ENCODE measurements at regions not wholly inside any gene's neighbourhood (a gene's known extent, or its start where the extent isn't known, plus 50 kb on each side); places are given as distances from the start of the nearest gene placed in this dataset.

DNA sequence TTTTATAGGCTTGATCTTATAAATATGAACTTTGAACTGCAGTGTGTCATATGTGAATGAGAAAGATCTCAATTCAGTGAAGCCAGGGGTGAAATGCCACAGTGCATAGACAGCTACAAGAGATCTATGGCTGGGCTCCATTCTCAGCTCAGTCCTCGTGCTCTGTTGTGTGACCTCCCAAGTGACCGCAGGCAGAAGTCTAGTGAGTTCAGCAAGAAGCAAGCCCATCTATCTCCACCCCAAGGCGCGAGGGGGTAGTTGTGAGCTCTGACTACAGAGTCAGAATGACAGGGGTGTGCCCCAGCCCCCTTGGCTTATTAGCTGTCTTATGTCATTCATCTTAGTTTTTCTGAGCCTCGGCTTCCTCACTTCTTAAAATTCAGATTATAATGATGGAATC is 378.3 kb downstream of the FBXW7 start:
- no peak for DNase-seq

DNA sequence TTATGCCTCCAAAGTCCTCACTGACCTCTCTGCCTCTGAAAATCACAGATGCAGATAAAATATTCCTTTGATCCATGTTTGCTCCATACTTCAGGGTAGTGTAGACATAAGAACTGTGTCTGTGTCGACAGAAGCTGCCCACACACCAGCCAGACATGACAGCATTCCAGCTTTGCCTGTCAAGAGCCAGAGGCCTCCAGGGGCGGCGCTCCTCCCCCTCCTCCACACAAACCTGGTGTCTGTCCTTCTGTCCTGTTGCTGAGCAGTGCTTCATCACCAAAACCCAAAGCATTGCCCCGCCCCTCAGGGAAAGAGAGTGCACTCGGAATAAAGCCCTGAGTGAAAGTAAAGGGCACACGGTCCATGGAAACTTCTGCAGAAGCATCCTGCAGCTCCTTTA is 379.4 kb downstream of the FBXW7 start:
- no peak for DNase-seq

DNA sequence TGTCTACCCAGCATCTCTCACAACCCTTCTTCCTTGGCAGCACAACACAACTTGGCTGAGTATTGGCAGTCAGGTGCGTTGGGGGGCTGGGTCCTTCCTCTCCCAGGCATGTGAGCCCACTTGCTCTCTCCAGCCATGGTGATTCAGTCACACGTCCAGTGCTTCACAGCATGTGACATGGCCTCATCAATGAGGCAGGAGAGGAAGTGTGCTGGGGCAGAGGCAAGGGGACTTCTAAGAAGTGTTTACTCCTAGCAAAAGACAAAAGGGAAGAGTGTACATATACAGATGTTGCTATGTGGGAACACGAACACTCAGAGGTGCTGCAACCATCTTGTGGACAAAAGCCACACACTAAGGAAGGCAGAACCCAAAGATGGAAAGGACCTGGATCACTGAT is 380.8 kb downstream of the FBXW7 start:
- DNase-seq = no peak

DNA sequence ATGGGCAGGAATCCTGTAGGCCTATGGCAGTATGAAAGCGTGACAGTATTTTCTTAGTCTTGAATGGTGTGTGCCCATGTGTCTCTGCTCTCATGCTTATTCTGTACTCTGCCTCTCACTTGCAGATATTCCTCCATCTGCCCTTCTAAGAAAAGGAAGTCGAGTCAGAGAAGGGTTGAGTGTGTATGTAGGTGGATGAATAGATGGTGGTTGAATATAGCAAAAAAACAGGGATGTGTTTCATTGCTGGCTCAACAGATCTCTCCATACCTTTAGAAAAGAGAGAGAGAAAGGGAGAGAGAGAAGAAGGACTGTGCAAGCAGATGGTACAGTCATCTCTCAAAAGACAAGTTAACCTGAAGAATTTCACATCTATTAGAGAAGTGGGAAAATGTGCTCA is 381.5 kb downstream of the FBXW7 start:
- no peak for DNase-seq

DNA sequence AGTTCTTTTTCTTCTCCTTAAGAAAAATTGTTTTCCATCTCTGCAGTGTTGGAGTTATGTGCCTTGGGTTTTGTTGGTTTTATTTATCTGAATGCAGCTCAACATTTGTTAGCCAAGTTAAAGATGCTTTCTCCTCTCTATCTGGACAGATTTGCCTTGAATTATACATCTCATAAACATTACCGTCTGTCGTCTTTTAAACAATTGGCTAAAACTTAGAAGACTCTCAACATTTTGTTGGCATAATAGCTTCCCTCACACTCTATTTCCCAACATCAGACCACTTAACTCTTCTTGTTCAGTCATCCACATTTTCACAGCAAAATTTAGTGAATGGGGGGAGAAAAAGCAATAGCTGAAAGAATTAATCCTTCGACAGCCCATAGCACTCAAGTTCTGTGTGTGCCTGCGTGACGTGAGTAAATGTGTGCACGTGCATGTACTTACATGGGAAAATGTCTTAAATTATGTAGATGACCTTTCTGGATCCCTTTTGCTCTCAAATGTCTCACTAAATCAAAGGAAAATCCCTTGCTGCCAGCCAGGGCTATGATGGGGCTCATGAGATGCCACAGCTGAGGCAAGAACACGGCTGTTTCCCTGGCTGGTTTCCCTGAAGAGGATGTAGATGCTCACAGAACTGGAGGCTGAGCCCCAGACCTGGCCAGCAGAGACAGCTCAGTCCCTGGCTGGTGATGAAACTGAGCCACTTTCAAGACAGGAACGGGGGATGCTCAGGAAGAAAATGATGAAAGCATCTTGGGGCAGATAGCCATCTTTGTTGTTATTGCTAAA is 382.2 kb downstream of the FBXW7 start:
- no peak for DNase-seq

DNA sequence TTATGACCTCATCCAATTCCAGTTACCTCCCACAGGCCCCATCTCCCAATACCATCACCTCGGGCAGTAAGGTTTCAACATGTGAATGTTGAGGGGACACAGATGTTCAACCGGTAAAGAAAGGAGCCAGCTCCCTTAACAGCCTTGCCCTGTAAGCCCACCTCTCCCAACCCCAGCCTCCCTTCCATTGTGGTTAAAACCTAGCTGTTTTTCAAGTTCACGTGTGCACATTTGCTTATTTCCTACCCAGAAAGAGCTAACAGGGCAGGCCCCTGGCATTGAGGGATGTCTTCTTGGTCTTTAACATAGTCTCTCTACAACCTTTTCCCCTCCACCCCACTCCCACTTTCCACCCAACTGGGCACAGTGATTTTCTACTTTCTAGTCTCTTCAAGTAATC is 385.7 kb downstream of the FBXW7 start:
- DNase-seq = no peak

DNA sequence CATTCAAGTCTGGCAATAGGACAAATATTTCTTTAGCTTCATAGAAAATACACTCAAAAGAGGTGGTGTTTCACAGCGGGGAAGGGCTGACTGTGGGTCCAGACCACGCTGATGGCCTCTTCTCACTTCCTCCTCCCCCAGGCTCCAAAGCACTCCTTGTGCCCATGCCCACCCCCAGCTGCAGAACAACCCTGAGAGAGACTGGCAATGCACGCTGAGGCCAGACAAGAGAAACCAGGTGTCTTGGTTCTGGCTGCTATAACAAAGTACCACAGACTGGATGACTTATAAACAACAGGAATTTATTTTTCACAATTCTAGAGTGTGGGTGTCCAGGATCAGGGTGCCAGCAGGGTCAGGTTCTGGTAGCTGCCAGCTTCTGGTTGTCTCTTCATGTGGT is 386.1 kb downstream of the FBXW7 start:
- no peak for DNase-seq

DNA sequence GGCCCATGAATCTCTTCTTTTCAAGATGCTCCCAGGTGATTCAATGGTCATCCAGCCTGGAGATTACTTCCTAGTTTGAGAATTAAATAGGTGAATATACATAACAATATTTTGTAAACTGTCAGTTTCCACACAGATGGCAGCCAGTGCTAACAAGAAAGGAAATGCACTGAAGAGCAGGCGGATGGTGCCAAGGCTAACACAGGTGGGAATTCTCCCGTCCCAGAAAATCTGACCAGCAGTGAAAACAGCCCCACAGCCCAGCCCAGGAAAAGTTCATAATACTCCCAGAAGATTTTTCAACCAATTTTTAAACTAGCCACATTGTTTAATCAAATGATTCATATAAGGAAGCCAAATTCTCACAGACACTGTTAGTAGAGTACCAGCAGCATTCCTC is 387.2 kb upstream of the GATB start:
- DNase-seq = no peak

DNA sequence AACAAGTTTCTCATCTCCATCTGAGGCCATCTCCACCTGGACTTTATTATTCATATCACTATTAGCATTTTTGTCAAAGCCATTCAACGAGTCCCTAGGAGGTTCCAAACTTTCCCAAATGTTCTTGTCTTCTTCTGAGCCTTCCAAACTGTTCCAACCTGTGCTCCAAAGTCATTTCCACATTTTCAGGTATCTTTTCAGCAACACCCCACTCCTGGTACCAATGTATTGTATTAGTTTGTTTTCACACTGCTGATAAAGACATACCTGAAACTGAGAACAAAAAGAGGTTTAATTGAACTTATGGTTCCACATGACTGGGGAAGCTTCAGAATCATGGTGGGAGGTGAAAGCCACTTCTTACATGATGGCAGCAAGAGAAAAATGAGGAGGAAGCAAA is 385.4 kb upstream of the GATB start:
- DNase-seq = no peak

DNA sequence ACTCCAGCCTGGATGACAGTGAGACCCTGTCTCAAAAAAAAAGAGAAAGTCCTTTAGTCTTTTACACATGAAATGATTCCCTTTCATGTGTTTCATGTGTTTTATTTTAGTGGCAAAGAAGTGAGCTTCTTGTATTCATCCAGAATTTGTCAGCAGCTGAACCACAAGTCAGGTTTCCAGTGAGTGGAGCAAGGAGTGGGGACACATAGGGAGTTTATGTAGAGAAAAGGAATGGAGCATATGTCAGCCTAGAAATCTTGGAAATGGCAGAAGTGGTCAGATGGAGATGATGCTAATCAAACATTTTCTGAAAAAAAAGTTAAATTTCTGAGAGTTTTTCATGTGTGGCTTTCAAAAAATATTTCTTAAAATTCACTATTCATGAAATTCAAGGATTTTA is 383.0 kb upstream of the GATB start:
- DNase-seq = no peak

DNA sequence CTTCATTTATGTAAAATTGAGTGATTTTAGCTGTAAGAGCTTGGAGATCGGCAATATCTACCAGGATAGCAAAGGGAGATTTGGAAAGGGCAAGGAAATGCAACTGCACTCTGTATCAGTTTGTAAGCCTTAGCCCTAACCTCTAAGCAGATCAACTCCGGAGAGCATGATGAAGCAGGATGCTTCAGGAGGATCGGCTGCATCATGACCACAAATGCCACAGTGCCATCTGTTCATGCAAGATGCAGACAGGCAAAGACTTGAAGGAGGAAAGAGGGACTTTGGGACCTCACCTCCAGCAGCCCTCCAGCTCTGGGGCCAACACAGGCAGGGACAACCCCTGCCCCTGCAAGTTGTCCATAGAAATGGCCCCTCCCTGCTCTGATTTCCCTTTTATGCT is 377.6 kb upstream of the GATB start:
- DNase-seq = no peak

DNA sequence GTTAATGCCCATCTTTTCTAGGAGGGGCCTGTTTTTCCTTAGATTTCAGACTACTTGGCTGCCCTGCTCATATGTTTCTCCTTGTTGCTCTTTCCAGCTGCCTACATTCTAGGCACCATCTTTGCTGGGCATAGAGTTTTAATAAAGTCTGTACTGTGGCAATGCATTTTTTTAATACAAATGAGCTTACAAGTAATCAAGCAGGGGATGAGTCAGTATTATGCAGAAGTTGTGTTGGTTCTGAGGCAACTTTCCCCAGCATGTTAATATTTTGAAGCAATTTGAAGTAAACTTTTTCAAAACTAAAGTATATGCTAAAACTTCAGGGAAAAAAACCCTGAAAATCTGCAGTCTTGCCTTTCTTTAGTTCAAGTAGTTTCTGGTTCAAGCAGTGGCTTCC is 372.0 kb upstream of the GATB start:
- no peak for DNase-seq

DNA sequence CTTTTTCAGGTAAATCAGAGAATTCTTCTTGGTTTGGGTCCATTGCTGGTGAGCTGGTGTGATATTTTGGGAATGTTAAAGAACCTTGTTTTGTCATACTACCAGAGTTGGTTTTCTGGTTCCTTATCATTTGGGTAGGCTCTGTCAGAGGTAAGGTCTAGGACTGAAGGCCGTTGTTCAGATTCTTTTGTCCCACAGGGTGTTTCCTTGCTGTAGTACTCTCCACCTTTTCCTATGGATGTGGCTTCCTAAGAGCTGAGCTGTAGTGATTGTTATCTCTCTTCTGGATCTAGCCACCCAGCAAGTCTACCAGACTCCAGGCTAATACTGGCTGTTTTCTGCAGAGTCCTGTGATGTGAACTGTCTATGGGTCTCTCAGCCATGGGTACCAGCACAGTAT is 367.5 kb upstream of the GATB start:
- no peak for DNase-seq

DNA sequence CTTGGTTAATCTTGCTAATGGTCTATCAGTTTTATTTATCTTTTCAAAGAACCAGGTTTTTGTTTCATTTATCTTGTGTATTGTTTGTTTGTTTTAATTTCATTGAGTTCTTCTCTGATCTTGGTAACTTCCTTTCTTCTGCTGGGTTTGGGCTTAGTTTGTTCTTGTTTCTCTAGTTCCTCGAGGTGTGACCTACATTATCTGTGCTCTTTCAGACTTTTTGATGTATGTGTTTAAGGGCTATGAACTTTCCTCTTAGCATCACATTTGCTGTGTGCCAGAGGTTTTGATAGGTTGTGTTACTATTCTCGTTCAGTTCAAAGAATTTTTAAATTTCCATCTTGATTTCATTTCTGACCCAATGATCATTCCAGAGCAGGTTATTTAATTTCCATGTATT is 365.4 kb upstream of the GATB start:
- DNase-seq = no peak

DNA sequence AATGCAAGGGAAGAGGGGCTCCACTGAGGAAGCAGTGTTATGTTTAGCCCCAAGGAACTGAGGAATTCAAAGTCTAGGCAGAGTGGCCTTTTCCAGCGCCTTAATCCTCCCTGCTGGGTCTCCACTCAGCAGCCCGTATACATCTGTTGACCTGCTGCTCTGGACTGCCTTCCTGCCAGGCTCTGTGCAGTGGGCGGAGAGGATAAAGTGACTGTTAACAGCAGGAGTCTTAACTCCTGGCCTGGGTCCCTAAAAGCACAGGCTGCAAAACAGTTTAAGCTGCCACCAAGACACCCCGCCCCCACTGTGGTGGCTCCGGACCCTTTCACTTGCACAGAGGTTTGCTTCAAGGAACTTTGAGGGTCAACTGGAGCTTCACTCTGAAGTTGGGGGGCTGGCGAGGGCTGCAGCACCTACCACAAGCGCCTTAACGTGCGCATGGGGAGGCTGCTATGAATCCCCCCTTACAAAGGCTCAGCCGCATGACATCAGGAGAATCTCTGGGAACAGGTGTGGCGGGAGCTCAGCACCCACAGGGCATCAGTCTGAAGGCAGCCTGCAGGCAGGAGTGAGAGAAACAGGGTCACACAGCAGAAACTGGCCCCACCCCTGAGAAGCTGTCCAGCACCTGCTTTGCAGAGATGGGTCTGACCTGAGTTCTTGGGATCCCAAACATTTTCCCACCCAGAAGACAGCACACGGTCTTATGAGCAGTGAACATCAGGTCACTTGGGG is 358.2 kb upstream of the GATB start:
- no peak for DNase-seq

DNA sequence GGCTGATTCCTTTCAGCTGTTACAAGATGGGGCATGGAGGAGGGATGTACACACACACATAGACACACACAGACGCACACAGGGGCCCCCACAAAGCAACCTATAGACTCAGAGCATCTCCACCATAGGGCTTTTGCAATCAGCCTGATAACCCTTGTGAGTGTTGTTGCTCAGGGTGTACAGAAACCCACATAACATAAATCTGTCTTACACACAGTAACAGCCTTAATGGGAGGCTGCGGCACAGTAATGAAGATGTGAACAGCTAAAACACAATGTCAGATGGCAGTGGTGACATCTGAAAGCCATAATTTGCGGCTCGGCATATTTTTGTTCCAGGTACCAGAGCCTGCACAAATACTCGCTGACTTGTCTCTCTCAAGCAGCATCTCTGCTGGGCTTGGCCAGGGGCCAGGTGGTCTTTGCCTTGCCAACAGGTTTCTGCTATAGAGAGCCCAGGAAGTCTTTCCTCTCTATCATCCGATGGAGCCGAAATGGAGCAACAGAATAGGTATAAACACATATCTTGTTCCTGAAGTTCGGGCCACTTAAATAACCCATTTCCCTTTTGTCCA is 357.2 kb upstream of the GATB start:
- peak; percentile 46 for DNase-seq

DNA sequence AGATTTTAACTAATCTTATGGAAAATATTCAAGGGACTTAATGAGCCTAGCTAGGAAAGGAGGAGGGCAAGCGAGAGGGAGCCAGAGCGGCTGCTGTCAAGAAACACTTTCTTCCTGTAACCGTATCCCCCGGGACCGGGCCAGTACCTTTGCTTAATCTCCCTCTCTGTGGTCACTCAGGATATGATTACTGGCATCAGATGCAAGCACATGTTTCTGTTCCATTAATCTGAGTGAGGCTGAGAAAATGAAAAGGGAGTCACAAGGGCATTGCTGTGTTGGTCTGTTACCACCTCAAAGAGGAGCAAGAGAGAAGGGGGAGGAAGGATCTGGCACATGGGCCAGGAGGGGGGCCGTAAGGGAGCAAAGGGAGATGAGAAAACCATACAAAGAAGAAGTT is 356.7 kb upstream of the GATB start:
- no peak for DNase-seq

DNA sequence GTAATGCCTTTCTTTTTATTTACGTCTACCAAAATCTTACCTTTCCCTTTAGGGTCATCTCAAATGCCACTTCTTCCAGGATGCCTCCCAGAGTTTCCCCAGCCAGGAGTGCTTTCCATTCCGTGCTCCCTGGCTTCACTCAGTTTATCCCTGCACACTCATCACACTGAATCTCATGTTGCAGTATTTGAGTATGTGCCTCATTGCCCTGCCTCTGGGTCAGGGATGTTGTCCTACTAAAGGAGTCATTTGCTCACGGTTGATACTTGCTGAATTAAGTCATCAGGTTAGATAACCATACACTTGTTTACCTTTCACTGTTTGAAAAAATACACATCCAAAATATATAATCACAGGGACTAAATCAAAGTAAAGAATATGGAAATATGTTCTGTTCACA is 356.2 kb upstream of the GATB start:
- no peak for DNase-seq

DNA sequence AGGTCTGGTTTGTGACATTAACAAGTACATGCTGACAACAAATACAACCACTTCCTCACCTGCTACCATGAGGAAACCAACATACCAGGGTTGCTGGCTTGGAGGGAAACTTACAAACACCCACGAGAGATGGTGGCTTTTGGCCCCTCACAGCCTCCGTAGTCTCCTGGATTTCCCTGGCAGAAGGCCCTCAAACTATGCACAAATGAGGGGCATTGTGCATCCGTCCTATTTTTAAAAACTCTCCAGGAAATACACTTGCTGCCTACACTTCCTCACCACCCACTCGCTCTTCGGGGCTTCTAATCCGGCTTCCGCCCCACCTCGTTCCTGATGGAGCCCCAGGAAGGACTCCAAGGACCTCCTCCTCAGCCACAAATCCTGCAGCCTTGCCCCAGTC is 355.0 kb upstream of the GATB start:
- DNase-seq = no peak

DNA sequence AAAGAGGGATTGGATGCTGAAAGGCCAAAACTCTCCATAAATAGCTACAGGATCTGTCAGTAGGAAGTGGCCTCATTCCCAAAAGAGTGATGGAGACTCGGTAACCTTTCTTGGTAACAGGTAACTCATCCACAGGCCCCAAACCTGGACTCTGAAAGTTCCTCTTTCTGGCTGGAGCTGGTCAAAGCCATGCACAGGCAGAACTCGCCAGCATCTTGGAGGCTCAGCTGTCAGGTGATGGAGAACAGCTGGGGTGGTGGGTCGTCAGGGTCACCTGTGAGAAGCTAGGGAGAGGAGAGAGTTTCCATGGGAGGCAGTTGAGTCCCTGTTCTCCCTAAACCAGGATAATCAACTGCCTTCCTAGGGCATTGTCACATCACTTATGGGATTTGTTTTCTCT is 354.3 kb upstream of the GATB start:
- no peak for DNase-seq

DNA sequence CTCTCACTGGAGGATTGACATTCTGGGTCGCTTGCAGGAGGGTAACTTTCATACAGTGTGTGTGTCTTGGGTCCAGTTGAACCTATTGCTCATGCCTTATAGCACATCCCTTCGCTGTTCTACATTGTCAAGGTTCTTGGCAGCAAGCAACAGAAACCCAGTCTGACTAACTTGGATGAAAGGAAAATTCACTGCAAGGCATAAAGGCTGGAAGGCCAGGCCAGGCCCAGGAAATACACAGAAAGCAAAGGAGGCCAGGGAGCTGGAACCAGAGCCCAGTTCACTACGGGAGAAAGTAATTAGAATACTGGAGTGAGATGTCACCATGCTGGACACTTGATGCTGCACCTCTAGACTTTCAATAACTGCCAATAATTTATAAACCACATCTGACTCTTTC is 353.8 kb upstream of the GATB start:
- DNase-seq = no peak

DNA sequence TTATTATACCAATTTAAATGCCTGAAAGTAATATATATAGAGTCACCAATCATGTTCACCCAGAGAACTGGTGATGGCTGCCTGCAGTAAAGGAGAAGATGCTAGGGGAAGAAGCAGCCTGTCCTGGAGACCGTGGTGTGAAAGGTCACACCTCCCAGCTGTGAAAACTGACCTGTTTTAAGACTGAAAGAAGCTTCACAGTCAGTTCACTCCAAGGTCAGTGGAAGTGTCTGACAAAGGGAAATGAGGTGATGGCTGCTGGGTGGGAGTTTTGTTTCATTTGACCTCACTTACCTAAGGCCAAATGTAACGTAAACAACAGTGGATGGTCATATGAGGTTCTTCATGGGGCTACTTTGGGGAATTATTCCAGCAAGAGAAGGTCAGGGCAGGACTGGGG is 352.1 kb upstream of the GATB start:
- no peak for DNase-seq

DNA sequence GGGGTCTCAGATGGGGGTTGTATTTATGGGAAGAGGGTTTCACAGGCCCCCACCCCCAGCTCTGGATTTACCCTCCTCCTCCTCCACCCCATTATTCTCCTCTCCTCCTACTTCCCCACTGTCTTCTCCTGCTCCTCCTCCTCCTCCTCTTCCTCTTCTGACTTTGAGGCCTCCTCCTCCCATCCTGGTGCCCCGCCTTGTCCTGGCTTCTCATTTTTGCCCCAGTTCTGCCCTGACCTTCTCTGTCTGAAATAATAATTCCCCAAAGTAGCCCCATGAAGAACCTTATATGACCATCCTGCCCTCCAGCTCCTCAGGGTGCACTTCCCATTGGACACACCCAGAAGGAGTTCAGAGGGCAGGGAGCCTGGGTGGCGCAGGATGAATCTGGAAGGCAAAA is 351.4 kb upstream of the GATB start:
- no peak for DNase-seq

DNA sequence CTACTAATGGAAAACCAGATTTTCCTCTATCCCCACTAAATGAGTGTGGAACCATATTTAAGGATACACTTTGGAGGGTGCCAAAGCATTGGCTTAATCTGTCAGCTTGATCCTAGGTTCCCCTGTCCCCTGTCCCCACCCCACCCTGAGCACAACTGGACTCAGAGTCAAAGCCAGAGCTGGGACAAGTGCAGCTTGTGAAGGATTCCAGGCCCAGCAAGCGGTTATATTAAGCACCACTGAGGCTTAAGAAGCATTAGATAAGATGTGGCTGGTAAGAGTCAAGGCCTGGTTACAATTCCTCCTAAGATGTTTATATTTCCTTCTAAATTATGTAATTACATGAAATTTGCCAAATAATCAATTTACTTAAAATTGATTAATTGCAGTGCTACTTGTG is 350.0 kb upstream of the GATB start:
- no peak for DNase-seq
